ENCODE measurements at regions not wholly inside any gene's neighbourhood (a gene's known extent, or its start where the extent isn't known, plus 50 kb on each side); places are given as distances from the start of the nearest gene placed in this dataset.

DNA sequence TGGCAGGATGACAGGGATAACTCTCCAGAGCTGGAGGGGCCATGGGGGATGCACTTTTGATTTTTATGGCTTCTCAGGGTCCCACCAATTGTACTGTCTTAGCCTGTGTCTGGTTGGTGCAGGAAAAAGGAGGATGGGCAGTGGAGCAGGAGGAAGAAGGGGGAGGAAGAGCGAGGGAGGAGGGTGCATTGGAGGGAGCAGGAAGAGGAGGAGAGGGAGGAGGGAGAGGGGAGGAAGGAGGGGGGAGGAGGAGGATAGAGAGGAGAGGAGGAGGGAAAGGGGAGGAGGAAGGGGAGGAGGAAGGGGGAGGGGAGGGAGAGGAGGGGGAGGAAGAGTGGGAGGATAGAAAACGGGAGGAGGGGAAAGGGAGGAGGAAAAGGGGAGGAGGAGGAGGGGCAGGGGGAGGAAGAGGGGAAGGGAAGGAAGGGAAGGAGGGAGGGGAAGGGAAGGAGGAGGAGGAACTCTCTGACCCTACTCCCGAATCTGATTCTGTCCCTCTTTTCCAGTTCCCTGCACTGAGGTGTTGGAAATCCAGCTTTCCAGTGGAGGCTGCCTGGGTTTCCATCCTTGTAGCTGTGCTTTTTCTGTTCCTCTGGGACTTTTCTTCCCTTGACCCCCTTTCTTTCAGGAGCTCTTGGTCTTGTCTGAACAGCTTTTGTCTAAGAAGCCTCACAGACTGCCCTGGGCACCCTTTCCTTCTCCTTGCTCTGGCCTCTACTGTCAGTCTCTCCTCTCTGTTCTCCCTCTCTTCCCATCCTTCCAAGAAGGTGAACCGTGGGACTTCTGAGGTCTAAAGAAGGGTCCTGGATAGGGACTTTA lies 149.4 kb downstream of the DHX35 start:
- no peak for DNase-seq (ENCODE audit: low read depth)

- DNase-seq (ENCODE audit: low read depth), result no peak
Measured at GRCh38 chr20:39110819-39111136, 148.6 kb downstream of the DHX35 start.

DNA sequence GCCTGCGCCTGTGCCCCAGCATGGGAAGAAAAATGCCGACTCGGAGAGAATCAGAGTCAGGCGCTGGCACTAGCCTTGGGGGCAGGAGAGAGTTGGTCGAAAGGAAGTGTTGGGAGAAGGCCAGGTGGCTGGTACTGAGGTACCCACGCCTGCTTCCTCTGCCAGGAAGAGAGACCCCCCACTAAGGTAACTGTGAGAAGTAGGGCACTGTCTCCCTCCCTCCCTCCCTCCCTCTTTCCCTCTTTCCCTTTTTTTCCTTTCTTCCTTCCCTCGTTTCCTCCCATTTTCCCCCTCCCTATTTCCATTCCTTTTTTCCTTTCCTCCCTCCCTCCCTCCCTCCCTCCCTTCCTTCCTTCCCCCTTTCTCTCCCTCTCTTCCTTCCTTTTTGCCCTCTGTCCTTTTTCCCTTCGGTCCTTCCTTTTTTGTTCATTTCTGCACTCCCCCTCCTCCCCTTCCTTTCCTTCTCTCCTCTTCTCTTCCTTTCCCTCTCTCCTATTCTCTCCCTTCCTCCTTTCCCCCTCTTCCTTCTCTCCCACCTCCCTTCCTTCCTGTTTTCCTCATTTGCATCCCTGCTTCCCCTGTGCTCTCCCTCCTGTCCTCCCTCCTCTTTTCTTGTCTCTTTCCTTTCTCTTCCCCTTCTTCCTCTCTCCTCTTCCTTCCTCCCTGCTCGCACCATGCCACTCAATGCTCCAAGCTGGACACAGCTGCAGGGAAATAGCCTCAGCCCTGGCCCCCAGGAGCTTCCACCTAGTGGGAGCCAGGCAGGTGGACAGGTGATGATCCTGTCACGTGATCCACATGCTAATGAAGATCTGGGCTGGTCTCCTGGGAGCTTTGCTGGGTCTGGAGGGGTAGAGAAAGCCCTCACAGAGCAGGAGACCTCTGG lies 148.0 kb downstream of the DHX35 start:
- DNase-seq (ENCODE audit: low read depth), result no peak

- peak; percentile 78 for DNase-seq (ENCODE audit: low read depth)
Measured at GRCh38 chr20:39108746-39109145, 146.6 kb downstream of the DHX35 start.

GRCh38 chr20:39107741-39108140 lies 145.6 kb downstream of the DHX35 start:
- peak; percentile 68 for DNase-seq (ENCODE audit: low read depth)

DNA sequence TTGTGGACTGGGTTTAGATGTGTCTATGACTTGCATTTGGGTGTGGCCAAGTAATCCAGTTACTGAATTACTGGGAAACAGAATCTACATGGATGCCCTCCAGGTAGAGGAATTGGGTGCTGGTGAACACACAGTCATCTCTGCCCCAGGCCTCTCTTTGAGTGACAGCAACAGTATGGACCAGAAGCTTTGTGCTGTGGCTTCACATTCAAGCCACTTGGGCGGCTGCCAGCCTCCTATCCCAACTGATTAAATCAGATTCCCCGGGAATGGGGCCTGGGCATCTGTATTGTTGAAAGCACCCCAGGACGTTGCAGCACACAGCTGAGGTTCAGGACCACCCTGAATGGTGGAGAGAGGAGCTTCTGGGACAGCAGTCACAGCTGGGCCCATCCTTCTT lies 144.6 kb downstream of the DHX35 start:
- DNase-seq (ENCODE audit: low read depth), result no peak

DNA sequence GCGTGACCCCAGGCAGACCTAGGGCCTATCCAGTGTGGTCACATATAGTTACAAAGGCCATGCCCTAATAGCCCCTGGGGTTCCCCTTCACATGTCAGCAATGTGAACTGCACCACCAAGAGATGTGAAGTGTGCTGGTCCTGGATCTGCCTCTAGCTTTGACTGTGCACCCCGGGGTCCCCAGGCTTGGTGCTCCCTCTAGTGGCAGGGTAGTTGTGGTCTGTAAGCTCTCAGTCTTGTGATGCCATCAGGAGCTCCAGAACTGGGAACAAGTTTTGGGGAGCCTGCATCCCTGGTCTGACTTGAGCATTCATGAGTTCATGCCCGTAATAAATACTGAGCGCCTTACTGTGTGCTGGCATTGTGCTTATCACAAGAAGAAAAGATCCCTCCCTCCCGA lies 143.4 kb downstream of the DHX35 start:
- DNase-seq (ENCODE audit: low read depth), result no peak

DNA sequence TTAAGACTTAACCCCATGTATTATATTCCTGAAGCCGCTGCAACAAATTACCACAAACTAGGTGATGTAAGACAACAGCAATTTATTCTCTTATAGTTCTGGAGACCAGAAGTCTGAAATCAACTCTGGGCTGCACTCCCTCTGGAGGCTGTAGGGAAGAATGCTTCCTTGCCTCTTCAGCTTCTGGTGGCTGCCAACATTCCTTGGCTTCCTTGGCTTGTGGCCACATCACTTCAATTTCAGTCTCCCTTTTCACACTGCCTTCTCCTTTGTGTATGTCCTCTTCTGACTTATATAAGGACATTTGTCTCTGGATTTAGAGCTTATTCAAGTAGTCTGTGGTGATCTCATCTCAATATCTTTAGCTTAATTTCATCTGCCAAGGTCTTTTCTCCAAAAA lies 141.6 kb downstream of the DHX35 start:
- no peak for DNase-seq (ENCODE audit: low read depth)

DNA sequence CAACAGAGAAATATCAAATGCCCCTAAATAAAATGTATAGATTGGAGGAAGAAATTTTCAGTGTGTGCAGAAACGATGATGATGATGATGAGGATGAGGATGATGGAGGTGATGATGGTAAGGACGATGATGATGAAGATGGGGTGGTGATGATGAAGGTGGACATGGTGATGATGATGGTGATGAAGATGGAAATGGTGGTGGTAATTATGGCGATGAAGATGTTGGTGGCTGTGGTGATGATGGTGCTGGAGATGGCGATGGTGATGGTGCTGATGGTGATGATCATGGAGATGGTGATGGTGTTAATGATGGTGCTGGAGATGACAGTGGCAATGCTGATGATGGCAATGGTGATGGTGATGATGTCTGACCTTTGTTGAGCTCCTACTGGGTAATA lies 141.2 kb downstream of the DHX35 start:
- no peak for DNase-seq (ENCODE audit: low read depth)

GRCh38 chr20:39101895-39102294 lies 139.8 kb downstream of the DHX35 start:
- no peak for DNase-seq (ENCODE audit: low read depth)

GRCh38 chr20:39100691-39101090 lies 138.5 kb downstream of the DHX35 start:
- no peak for DNase-seq (ENCODE audit: low read depth)

GRCh38 chr20:39097889-39098288 lies 135.7 kb downstream of the DHX35 start:
- no peak for DNase-seq (ENCODE audit: low read depth)

DNA sequence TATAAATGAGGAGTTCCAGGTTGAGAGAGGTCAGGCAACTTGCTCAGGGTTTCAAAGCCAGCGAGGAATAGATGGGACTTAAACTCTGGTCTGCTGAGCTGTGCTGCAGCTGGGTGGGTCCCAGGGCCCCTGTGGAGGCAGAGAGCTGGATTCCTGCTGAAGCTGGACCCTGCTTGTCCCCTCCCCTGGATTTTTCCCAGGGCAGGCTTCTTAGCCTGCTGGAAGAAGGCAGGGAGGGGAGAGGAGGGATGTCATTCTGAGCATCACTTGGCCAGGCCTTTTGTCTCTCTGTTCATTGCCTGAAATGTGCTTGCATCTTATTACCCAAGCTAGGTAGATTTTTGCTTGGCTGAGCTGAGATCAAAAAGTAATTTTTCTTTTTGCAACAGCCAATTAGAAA lies 133.7 kb downstream of the DHX35 start:
- DNase-seq (ENCODE audit: low read depth), result no peak

DNA sequence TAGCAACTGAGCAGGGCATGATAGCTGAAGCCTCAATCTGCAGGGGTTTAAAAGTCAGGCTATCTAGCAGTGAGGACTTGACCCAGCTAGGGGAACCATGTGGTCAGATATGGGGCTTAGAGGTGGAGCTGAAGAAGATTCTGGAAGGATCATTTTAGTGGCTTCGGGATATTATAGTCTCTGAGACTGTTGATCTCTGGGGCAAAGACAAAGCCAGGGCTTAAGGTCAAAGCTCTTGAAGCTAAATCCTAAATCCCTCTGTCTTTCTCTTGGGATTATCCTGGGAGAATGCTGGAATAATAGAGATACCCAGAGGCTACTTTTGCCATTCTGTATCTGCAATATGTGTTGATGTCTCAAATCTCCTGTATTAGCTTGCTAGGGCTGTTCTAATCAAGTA lies 132.2 kb downstream of the DHX35 start:
- DNase-seq (ENCODE audit: low read depth), result no peak

DNA sequence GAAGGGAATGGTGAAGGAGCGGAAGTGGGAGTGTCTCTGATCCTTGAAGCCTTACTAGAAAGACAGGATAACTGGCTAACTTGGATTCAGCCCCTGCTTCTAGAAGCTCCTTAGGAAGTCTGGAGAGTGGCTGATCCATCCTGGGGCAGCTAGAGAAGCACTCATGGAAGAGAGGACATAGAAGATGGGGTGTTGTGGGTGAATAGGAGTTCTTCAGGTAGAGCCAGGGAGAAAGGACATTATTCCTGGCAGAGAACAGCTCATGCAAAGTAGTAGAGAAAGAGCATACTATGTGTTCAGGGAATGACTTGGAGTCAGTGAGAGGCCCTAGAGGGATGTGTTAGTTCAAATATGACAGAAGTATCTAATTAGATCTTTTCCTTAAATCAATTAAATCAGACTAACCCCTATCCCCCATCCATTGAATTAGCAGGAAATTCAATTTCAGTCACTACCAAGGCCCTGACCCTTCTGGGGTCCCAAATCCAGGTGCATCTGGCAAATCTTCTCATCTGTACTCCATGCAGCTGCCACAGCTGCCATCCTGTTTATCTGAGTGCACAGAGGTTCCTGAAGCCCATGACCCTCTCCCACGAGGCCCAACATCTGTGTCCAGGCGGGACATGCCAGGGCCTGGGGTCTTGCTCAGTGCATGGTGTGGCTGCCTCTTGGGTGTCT lies 130.7 kb downstream of the DHX35 start:
- DNase-seq (ENCODE audit: low read depth), result no peak

DNA sequence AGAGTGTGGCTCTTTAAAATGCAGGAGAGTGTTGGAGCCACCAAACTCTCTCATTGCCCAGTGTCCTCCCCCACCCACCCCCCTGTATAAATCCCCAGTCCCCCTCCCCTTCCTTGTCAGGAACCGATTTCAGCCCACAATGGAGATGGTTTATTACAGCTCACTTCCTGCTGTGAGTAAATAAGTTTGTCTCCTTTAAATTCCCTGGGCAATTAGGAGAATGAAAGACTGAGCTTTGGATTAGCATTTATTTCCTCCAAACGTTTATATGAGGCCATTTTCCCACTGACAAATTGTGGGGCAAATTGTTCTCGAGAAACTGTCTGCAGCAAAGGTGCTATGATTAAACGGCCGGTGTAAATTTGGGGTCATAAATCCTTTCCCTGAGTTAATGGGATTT lies 128.8 kb downstream of the DHX35 start:
- no peak for DNase-seq (ENCODE audit: low read depth)

DNA sequence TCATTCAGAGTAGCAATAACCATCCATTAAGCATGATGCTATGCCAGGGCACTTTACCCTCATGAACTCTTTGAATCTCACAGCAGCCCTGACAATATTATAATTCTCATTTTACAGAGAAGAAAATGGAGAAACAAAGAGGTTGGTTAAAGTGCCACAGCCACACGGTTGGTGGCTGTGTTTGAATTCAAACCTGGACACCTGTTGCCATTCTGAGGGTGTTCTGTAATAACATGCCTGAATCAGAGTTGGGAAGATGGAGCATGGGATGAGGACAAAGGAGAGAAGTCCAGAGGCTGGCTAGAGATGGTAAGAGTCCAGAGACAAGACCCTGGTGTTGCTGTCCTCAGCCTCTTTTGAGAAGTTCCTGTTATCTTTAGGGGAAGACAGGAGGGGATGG lies 127.7 kb downstream of the DHX35 start:
- DNase-seq (ENCODE audit: low read depth), result no peak
